Karpas-422 (cell line): ENCODE measurements at regions not wholly inside any gene's neighbourhood (a gene's known extent, or its start where the extent isn't known, plus 50 kb on each side); places are given as distances from the start of the nearest gene placed in this dataset.

Experiments
- DNase-seq: peaks from one replicate; pipeline ENCODE4 v3.0.0-alpha.2; 2015
- H2AFZ ChIP-seq: fragments of 200-600 bp; sonication (generic); 2 replicates; pipeline ENCODE4 v1.6.1; 2014; ENCODE audit warnings: antibody characterized with exemption, low read length, mixed read lengths
- H3K27ac ChIP-seq: fragments of 200-600 bp; sonication (generic); 2 replicates; pipeline ENCODE4 v1.5.1; 2014; ENCODE audit warnings: mild to moderate bottlenecking, low read length, moderate library complexity
- H3K27me3 ChIP-seq: fragments of 200-600 bp; sonication (generic); 2 replicates; pipeline ENCODE4 v1.6.1; 2014; ENCODE audit warnings: low read length, mixed read lengths
- H3K36me3 ChIP-seq: fragments of 200-600 bp; sonication (generic); 2 replicates; pipeline ENCODE4 v1.6.1; 2014; ENCODE audit warnings: low read length, mixed read lengths; ENCODE audit not compliant: insufficient read depth
- H3K4me1 ChIP-seq: fragments of 200-600 bp; sonication (generic); 2 replicates; pipeline ENCODE4 v1.6.1; 2014; ENCODE audit warnings: mild to moderate bottlenecking, low read length, mixed read lengths
- H3K4me2 ChIP-seq: fragments of 200-600 bp; sonication (generic); 2 replicates; pipeline ENCODE4 v1.6.1; 2014; ENCODE audit warnings: low read length, low read depth, mild to moderate bottlenecking; ENCODE audit not compliant: poor library complexity, severe bottlenecking
- H3K4me3 ChIP-seq: fragments of 200-600 bp; sonication (generic); 2 replicates; pipeline ENCODE4 v1.5.1; 2014; ENCODE audit warnings: mild to moderate bottlenecking, antibody characterized with exemption, low read length, mixed read lengths
- H3K79me2 ChIP-seq: fragments of 200-600 bp; sonication (generic); 2 replicates; pipeline ENCODE4 v1.6.1; 2014; ENCODE audit warnings: mild to moderate bottlenecking, low read length, mixed read lengths
- H3K9ac ChIP-seq: fragments of 200-600 bp; sonication (generic); 2 replicates; pipeline ENCODE4 v1.6.0; 2014; ENCODE audit warnings: low read length
- H3K9me2 ChIP-seq: fragments of 200-600 bp; sonication (generic), shearing (Covaris generic); replicated peaks from 2 replicates; pipeline ENCODE4 v1.6.0; 2014; ENCODE audit warnings: mild to moderate bottlenecking, low read length, moderate library complexity; ENCODE audit not compliant: insufficient read depth
- H3K9me3 ChIP-seq: fragments of 300-700, 200-600 bp; sonication (generic); 2 replicates; pipeline ENCODE4 v1.6.1; 2014; ENCODE audit warnings: low read length, mixed read lengths
- H4K20me1 ChIP-seq: fragments of 200-600 bp; sonication (generic); 2 replicates; pipeline ENCODE4 v1.6.1; 2014; ENCODE audit warnings: mild to moderate bottlenecking, antibody characterized with exemption, low read length, low read depth; ENCODE audit not compliant: insufficient read depth

- Histone ChIP-seq H3K9ac (no peak overlapping the region), H2AFZ (no peak overlapping the region), H3K27ac (no peak overlapping the region), H3K9me3 (peaks cover 40% of the 10 kb centered on the region), H3K27me3 (no peaks in the 10 kb centered on the region), H3K9me2 (no peaks in the 10 kb centered on the region), H3K4me3 (no peak overlapping the region), H3K79me2 (no peaks in the 10 kb centered on the region), H3K36me3 (no peaks in the 10 kb centered on the region), H3K4me2 (no peak overlapping the region), H4K20me1 (no peaks in the 10 kb centered on the region), H3K4me1 (no peaks in the 10 kb centered on the region)
- no peak for DNase-seq
These were observed 299.8 kb upstream of the EPHA3 start for GRCh38 chr3:88807491-88808105.

GRCh38 chr3:88809993-88810392 lies 297.4 kb upstream of the EPHA3 start:
- no peak overlapping the region for H3K27ac ChIP-seq
- peaks cover 37% of the 10 kb centered on the region for H3K9me3 ChIP-seq
- H3K36me3 ChIP-seq = no peaks in the 10 kb centered on the region
- no peak overlapping the region for H2AFZ ChIP-seq
- no peaks in the 10 kb centered on the region for H4K20me1 ChIP-seq
- H3K79me2 ChIP-seq = no peaks in the 10 kb centered on the region
- H3K27me3 ChIP-seq = no peaks in the 10 kb centered on the region
- H3K4me3 ChIP-seq = no peak overlapping the region
- H3K4me2 ChIP-seq = no peak overlapping the region
- H3K9ac ChIP-seq = no peak overlapping the region
- H3K4me1 ChIP-seq = no peaks in the 10 kb centered on the region
- no peaks in the 10 kb centered on the region for H3K9me2 ChIP-seq
- no peak for DNase-seq

GRCh38 chr3:88810455-88810854 lies 297.0 kb upstream of the EPHA3 start:
- Histone ChIP-seq H3K27ac (no peak overlapping the region), H3K27me3 (no peaks in the 10 kb centered on the region), H3K79me2 (no peaks in the 10 kb centered on the region), H3K9me2 (no peaks in the 10 kb centered on the region), H3K9me3 (peaks cover 34% of the 10 kb centered on the region), H3K36me3 (no peaks in the 10 kb centered on the region), H3K9ac (no peak overlapping the region), H3K4me2 (no peak overlapping the region), H2AFZ (no peak overlapping the region), H3K4me1 (no peaks in the 10 kb centered on the region), H3K4me3 (no peak overlapping the region), H4K20me1 (no peaks in the 10 kb centered on the region)
- DNase-seq = no peak

GRCh38 chr3:88811096-88811495 lies 296.3 kb upstream of the EPHA3 start:
- no peak for DNase-seq
- Histone ChIP-seq H4K20me1 (no peaks in the 10 kb centered on the region), H3K9me3 (peaks cover 37% of the 10 kb centered on the region), H3K4me1 (no peaks in the 10 kb centered on the region), H2AFZ (no peak overlapping the region), H3K27ac (no peak overlapping the region), H3K36me3 (no peaks in the 10 kb centered on the region), H3K27me3 (no peaks in the 10 kb centered on the region), H3K4me2 (no peak overlapping the region), H3K79me2 (no peaks in the 10 kb centered on the region), H3K4me3 (no peak overlapping the region), H3K9me2 (no peaks in the 10 kb centered on the region), H3K9ac (no peak overlapping the region)

GRCh38 chr3:88812576-88812975 lies 294.8 kb upstream of the EPHA3 start:
- Histone ChIP-seq H3K9me2 (no peaks in the 10 kb centered on the region), H3K9me3 (peaks cover 34% of the 10 kb centered on the region), H2AFZ (no peak overlapping the region), H3K27me3 (no peaks in the 10 kb centered on the region), H3K4me1 (no peaks in the 10 kb centered on the region), H3K4me2 (no peak overlapping the region), H4K20me1 (no peaks in the 10 kb centered on the region), H3K9ac (no peak overlapping the region), H3K27ac (no peak overlapping the region), H3K36me3 (no peaks in the 10 kb centered on the region), H3K79me2 (no peaks in the 10 kb centered on the region), H3K4me3 (no peak overlapping the region)
- no peak for DNase-seq

- Histone ChIP-seq H3K36me3 (no peaks in the 10 kb centered on the region), H3K79me2 (no peaks in the 10 kb centered on the region), H3K9me2 (no peaks in the 10 kb centered on the region), H3K27ac (no peak overlapping the region), H3K27me3 (no peaks in the 10 kb centered on the region), H3K4me3 (no peak overlapping the region), H3K9me3 (peaks cover 25% of the 10 kb centered on the region), H3K9ac (no peak overlapping the region), H2AFZ (no peak overlapping the region), H4K20me1 (no peaks in the 10 kb centered on the region), H3K4me1 (no peaks in the 10 kb centered on the region), H3K4me2 (no peak overlapping the region)
- DNase-seq = no peak
These were observed 291.0 kb upstream of the EPHA3 start for GRCh38 chr3:88816445-88816844.

- no peak overlapping the region for H3K4me3 ChIP-seq
- H3K9me3 ChIP-seq = peaks cover 5% of the 10 kb centered on the region; the same call in 1 of the 2 replicates
- no peak overlapping the region for H3K4me2 ChIP-seq
- no peak overlapping the region for H3K9ac ChIP-seq
- H3K27ac ChIP-seq = no peak overlapping the region
- no peaks in the 10 kb centered on the region for H3K9me2 ChIP-seq
- no peak for DNase-seq
- H2AFZ ChIP-seq = no peak overlapping the region
- no peaks in the 10 kb centered on the region for H3K27me3 ChIP-seq
- no peaks in the 10 kb centered on the region for H4K20me1 ChIP-seq
- no peaks in the 10 kb centered on the region for H3K79me2 ChIP-seq
- H3K36me3 ChIP-seq = no peaks in the 10 kb centered on the region
- H3K4me1 ChIP-seq = no peaks in the 10 kb centered on the region
These were observed 282.5 kb upstream of the EPHA3 start for GRCh38 chr3:88824666-88825564.

- H3K9ac ChIP-seq = no peak overlapping the region
- H3K27ac ChIP-seq = no peak overlapping the region
- H3K9me2 ChIP-seq = no peaks in the 10 kb centered on the region
- H3K36me3 ChIP-seq = no peaks in the 10 kb centered on the region
- H3K4me3 ChIP-seq = no peak overlapping the region
- no peak for DNase-seq
- H4K20me1 ChIP-seq = no peaks in the 10 kb centered on the region
- no peak overlapping the region for H2AFZ ChIP-seq
- H3K27me3 ChIP-seq = no peaks in the 10 kb centered on the region
- no peak overlapping the region for H3K4me2 ChIP-seq
- H3K9me3 ChIP-seq = peaks cover 12% of the 10 kb centered on the region; the same call in 1 of the 2 replicates
- no peaks in the 10 kb centered on the region for H3K79me2 ChIP-seq
- no peaks in the 10 kb centered on the region for H3K4me1 ChIP-seq
These were observed 279.0 kb upstream of the EPHA3 start for GRCh38 chr3:88828466-88828865.
